ENCODE measurements at regions not wholly inside any gene's neighbourhood (a gene's known extent, or its start where the extent isn't known, plus 50 kb on each side); places are given as distances from the start of the nearest gene placed in this dataset.
A peak's percentile ranks its signal among the peaks of the same experiment; 100 is the strongest.
"Not testable (repeated sequence)": the region's sequence is repeated elsewhere in the genome, so short reads cannot be mapped to it uniquely, and the experiment has no call there.

- ATAC-seq (ENCODE audit: low read depth) (peak; percentile 7), DNase-seq (no peak)
- intact Hi-C loops (cut with micrococcal nuclease): no loop called here
- H3K4me1 ChIP-seq (ENCODE audit: control insufficient read depth in 2 of 2, insufficient read depth in 2 of 2, low read length in 2 of 2): peaks cover 0 to 4% of the 10 kb centered on the region in 2 donors
- H4K20me1 ChIP-seq (ENCODE audit: control insufficient read depth, insufficient read depth, low read length, poor library complexity, severe bottlenecking): no peaks in the 10 kb centered on the region
- POLR2A ChIA-PET: interaction anchor here (0.6 to 0.7 kb wide), 2 partner anchors 12 to 182 kb away, joined by 3 to 5 read pairs; no protein-coding TSS in a partner anchor
- Mint-ChIP-seq H3K27ac (no peak overlapping the region), H3K27me3 (peaks cover 16% of the 10 kb centered on the region), H3K4me1 (peaks cover 19% of the 10 kb centered on the region), H3K4me3 (no peak overlapping the region), H3K9me3 (ENCODE audit: insufficient read depth) (no peaks in the 10 kb centered on the region)
- H2AFZ ChIP-seq (ENCODE audit: insufficient read depth, low read depth, low read length, poor library complexity, severe bottlenecking): no peak overlapping the region
- CTCF ChIA-PET: interaction anchor here (1.4 to 2.1 kb wide), 2 partner anchors 8 to 124 kb away, joined by 6 to 9 read pairs; no protein-coding TSS in a partner anchor
- no peaks in the 10 kb centered on the region for H3K36me3 ChIP-seq (replicated peaks in 1 of 2; ENCODE audit: control extremely low read depth in 1 of 2, control insufficient read depth in 1 of 2, extremely low read depth in 1 of 2, insufficient read depth in 2 of 2, low read length in 1 of 2)
- H3K9ac ChIP-seq (ENCODE audit: low read length): no peak overlapping the region
- peaks cover 2 to 4% (median 3%) of the 10 kb centered on the region in 3 donors for H3K9me3 ChIP-seq (ENCODE audit: control extremely low read depth in 1 of 3, control insufficient read depth in 2 of 3, insufficient read depth in 1 of 3, low read length in 2 of 3)
- H3K27me3 ChIP-seq (replicated peaks in 1 of 4; ENCODE audit: control extremely low read depth in 1 of 4, control insufficient read depth in 3 of 4, insufficient read depth in 4 of 4, low read length in 3 of 4): peaks cover 0 to 5% (median 0%) of the 10 kb centered on the region in 4 experiments
- H3K27ac ChIP-seq (ENCODE audit: low read length in 2 of 2): no peak overlapping the region
- no peak overlapping the region for H3K4me2 ChIP-seq (replicated peaks; ENCODE audit: low read depth, low read length, poor library complexity, severe bottlenecking)
- H3K4me3 ChIP-seq (ENCODE audit: control extremely low read depth in 1 of 5, extremely low read depth in 1 of 5, insufficient read depth in 1 of 5, low read depth in 2 of 5, low read length in 4 of 5): no peak overlapping the region
- WGBS (ENCODE audit: insufficient coverage): 63% methylated on average over 1 of the region's 2 CpGs
- H3K79me2 ChIP-seq (ENCODE audit: control insufficient read depth, insufficient read depth, low read length): no peaks in the 10 kb centered on the region
- TF ChIP-seq EZH2 (IDR thresholded peaks at IDR 0.05; ENCODE audit: borderline replicate concordance, insufficient read depth, low read depth, low read length, poor library complexity, severe bottlenecking) (no peak), CTCF (IDR thresholded peaks at IDR 0.05) (no peak)
Observed at GRCh38 chr6:157748839-157749571, 74.0 kb upstream of the SNX9 start.

- H3K4me1 ChIP-seq (ENCODE audit: control insufficient read depth in 2 of 2, insufficient read depth in 2 of 2, low read length in 2 of 2); H3K9me3 ChIP-seq (ENCODE audit: control extremely low read depth in 1 of 3, control insufficient read depth in 2 of 3, insufficient read depth in 1 of 3, low read length in 2 of 3); intact Hi-C loops (cut with micrococcal nuclease); H3K36me3 ChIP-seq (replicated peaks in 1 of 2; ENCODE audit: control extremely low read depth in 1 of 2, control insufficient read depth in 1 of 2, extremely low read depth in 1 of 2, insufficient read depth in 2 of 2, low read length in 1 of 2); H3K4me2 ChIP-seq (replicated peaks; ENCODE audit: low read depth, low read length, poor library complexity, severe bottlenecking); H3K9me3 Mint-ChIP-seq (ENCODE audit: insufficient read depth); H3K4me3 ChIP-seq (ENCODE audit: control extremely low read depth in 1 of 5, extremely low read depth in 1 of 5, insufficient read depth in 1 of 5, low read depth in 2 of 5, low read length in 4 of 5); H2AFZ ChIP-seq (ENCODE audit: insufficient read depth, low read depth, low read length, poor library complexity, severe bottlenecking); DNase-seq; H3K27ac ChIP-seq (ENCODE audit: low read length in 2 of 2); H3K79me2 ChIP-seq (ENCODE audit: control insufficient read depth, insufficient read depth, low read length); ATAC-seq (ENCODE audit: low read depth); H4K20me1 ChIP-seq (ENCODE audit: control insufficient read depth, insufficient read depth, low read length, poor library complexity, severe bottlenecking); H3K27me3 ChIP-seq (replicated peaks in 1 of 4; ENCODE audit: control extremely low read depth in 1 of 4, control insufficient read depth in 3 of 4, insufficient read depth in 4 of 4, low read length in 3 of 4); POLR2A ChIA-PET; H3K9ac ChIP-seq (ENCODE audit: low read length); H3K4me3 Mint-ChIP-seq: not testable (repeated sequence)
- Mint-ChIP-seq H3K27me3 (peaks cover 21% of the 10 kb centered on the region), H3K4me1 (peaks cover 26% of the 10 kb centered on the region), H3K27ac (peak overlapping the region; percentile 10)
- CTCF ChIA-PET: interaction anchor here (0.6 kb wide), 1 partner anchor 125 kb away, joined by 3 read pairs; no protein-coding TSS in a partner anchor
- WGBS (ENCODE audit: insufficient coverage): no CpG with 5 or more reads among the region's 3 CpGs
Observed at GRCh38 chr6:157750973-157751372, 72.1 kb upstream of the SNX9 start.

Measured in B cell (primary cell).